IMR-90 (cell line): ENCODE measurements at regions not wholly inside any gene's neighbourhood (a gene's known extent, or its start where the extent isn't known, plus 50 kb on each side); places are given as distances from the start of the nearest gene placed in this dataset.

ENCODE experiments used
- ATAC-seq: fragments of 200-7000 bp; cut with Tn5 transposase; 2 replicates; pipeline ENCODE4 v1.9.1; 2020; ENCODE audit warnings: low read depth, mild to moderate bottlenecking, moderate library complexity
- BruUV-seq: library from RNA; stranded (reverse); fragments of 400-500 nt; replicated peaks from 2 replicates; lab custom pipeline; 2021; lab: Mats Ljungman, UMichigan
- CTCF ChIA-PET: fragments of 300-600 bp; formaldehyde crosslinking; extraction: SDS; loops from one replicate; lab custom pipeline; 2021; ENCODE audit warnings: antibody characterized with exemption; lab: Yijun Ruan, JAX
- POLR2A ChIA-PET: fragments of 300-600 bp; sonication (Branson Sonifier 250); formaldehyde crosslinking; loops from one replicate; lab custom pipeline; 2022; ENCODE audit warnings: antibody characterized with exemption; ENCODE audit not compliant: unreplicated experiment; lab: Charles Lee
- DNase-seq: peaks from one replicate; pipeline ENCODE4 v3.0.0; 2013
- H2AFZ ChIP-seq: replicated peaks from 2 replicates; pipeline ENCODE3; 2013; ENCODE audit warnings: low read length, mild to moderate bottlenecking; ENCODE audit not compliant: poor library complexity
- H2AK5ac ChIP-seq: 2 replicates; pipeline ENCODE4 v1.6.1; 2013; ENCODE audit warnings: low read depth, low read length, inconsistent platforms
- H2AK9ac ChIP-seq: replicated peaks from 2 replicates; pipeline ENCODE3; 2013; ENCODE audit warnings: mild to moderate bottlenecking, low read depth, low read length, moderate library complexity; ENCODE audit not compliant: poor library complexity
- H2BK120ac ChIP-seq: 2 replicates; pipeline ENCODE4 v1.6.1; 2013; ENCODE audit warnings: low read depth, low read length, inconsistent platforms
- H2BK15ac ChIP-seq: 3 replicates; pipeline ENCODE4 v1.6.1; 2013; ENCODE audit warnings: low read depth, low read length, inconsistent platforms
- H2BK20ac ChIP-seq: 2 replicates; pipeline ENCODE4 v1.6.1; 2013; ENCODE audit warnings: low read depth, mild to moderate bottlenecking, inconsistent platforms, low read length, moderate library complexity
- H2BK5ac ChIP-seq: 2 replicates; pipeline ENCODE4 v1.6.1; 2013; ENCODE audit warnings: mild to moderate bottlenecking, low read depth, low read length, inconsistent platforms; ENCODE audit not compliant: poor library complexity, severe bottlenecking
- H3K14ac ChIP-seq: replicated peaks from 2 replicates; pipeline ENCODE4 v1.6.1; 2013; ENCODE audit warnings: low read depth, low read length, inconsistent platforms
- H3K18ac ChIP-seq: 2 replicates; pipeline ENCODE4 v1.6.1; 2013; ENCODE audit warnings: low read depth, low read length, control low read depth
- H3K23ac ChIP-seq: 2 replicates; pipeline ENCODE4 v1.6.1; 2013; ENCODE audit warnings: low read depth, low read length, inconsistent platforms
- H3K27ac ChIP-seq: 2 replicates; pipeline ENCODE4 v1.5.1; 2013; ENCODE audit warnings: mild to moderate bottlenecking, control low read depth, low read length; ENCODE audit not compliant: insufficient read depth
- H3K27me3 ChIP-seq: 2 replicates; pipeline ENCODE4 v1.6.1; 2013; ENCODE audit warnings: low read length; ENCODE audit not compliant: control insufficient read depth, insufficient read depth
- H3K36me3 ChIP-seq: 2 replicates; pipeline ENCODE4 v1.6.1; 2013; ENCODE audit warnings: low read length, mixed read lengths; ENCODE audit not compliant: control insufficient read depth, insufficient read depth
- H3K4ac ChIP-seq: 2 replicates; pipeline ENCODE4 v1.6.1; 2013; ENCODE audit warnings: low read depth, low read length, inconsistent platforms
- H3K4me1 ChIP-seq: 2 replicates; pipeline ENCODE4 v1.6.1; 2013; ENCODE audit warnings: low read length, mixed read lengths; ENCODE audit not compliant: control insufficient read depth, insufficient read depth
- H3K4me2 ChIP-seq: 2 replicates; pipeline ENCODE4 v1.6.1; 2013; ENCODE audit warnings: low read depth, mild to moderate bottlenecking, control low read depth, low read length, moderate library complexity
- H3K4me3 ChIP-seq: 2 replicates; pipeline ENCODE4 v1.5.1; 2013; ENCODE audit warnings: low read depth, mild to moderate bottlenecking, control low read depth, low read length, moderate library complexity; ENCODE audit not compliant: insufficient read depth
- H3K56ac ChIP-seq: 2 replicates; pipeline ENCODE4 v1.6.1; 2013; ENCODE audit warnings: low read length, inconsistent platforms; ENCODE audit not compliant: insufficient read depth; ENCODE audit errors: extremely low read depth
- H3K79me1 ChIP-seq, 2 experiments: 2 replicates each; pipeline ENCODE4 v1.6.1; 2013; ENCODE audit warnings: low read length in 2 of 2, inconsistent platforms in 1 of 2, low read depth in 1 of 2
- H3K9ac ChIP-seq: 2 replicates; pipeline ENCODE4 v1.6.1; 2013; ENCODE audit warnings: low read depth, low read length, control low read depth
- H3K9me1 ChIP-seq: 2 replicates; pipeline ENCODE4 v1.6.1; 2013; ENCODE audit warnings: low read length, inconsistent platforms; ENCODE audit not compliant: insufficient read depth
- H3K9me3 ChIP-seq: 2 replicates; pipeline ENCODE4 v1.6.1; 2013; ENCODE audit warnings: low read length; ENCODE audit not compliant: control insufficient read depth, insufficient read depth
- H4K20me1 ChIP-seq: 2 replicates; pipeline ENCODE4 v1.6.1; 2013; ENCODE audit warnings: low read length, inconsistent platforms; ENCODE audit not compliant: insufficient read depth
- H4K5ac ChIP-seq: 2 replicates; pipeline ENCODE4 v1.6.1; 2013; ENCODE audit warnings: mild to moderate bottlenecking, low read depth, low read length, control low read depth
- H4K8ac ChIP-seq, 2 experiments: 2 replicates each; pipeline ENCODE4 v1.6.1; 2013; ENCODE audit warnings: low read depth in 2 of 2, low read length in 2 of 2, control low read depth in 1 of 2, inconsistent platforms in 1 of 2
- H4K91ac ChIP-seq: 2 replicates; pipeline ENCODE4 v1.6.1; 2013; ENCODE audit warnings: low read depth, low read length, inconsistent platforms; ENCODE audit not compliant: insufficient read depth
- BHLHE40 ChIP-seq: fragments of 150-350 bp; IDR thresholded peaks from 2 replicates; pipeline ENCODE4 v1.6.1; 2016; ENCODE audit warnings: mild to moderate bottlenecking, low read depth, low read length
- CEBPB ChIP-seq: IDR thresholded peaks from 2 replicates; pipeline ENCODE4 v1.6.1; 2012; ENCODE audit warnings: low read depth, low read length, improper control_type of control experiment
- CHD1 ChIP-seq: IDR thresholded peaks from 2 replicates; pipeline ENCODE4 v1.6.1; 2012; ENCODE audit warnings: low read depth, low read length, improper control_type of control experiment
- ELK1 ChIP-seq: fragments of 150-350 bp; IDR thresholded peaks from 2 replicates; pipeline ENCODE4 v1.6.1; 2016; ENCODE audit warnings: low read depth, mild to moderate bottlenecking, low read length, moderate library complexity, borderline replicate concordance
- FOS ChIP-seq: fragments of 150-350 bp; IDR thresholded peaks from 2 replicates; pipeline ENCODE4 v1.6.1; 2016; ENCODE audit warnings: low read depth, low read length
- MAFK ChIP-seq: IDR thresholded peaks from 2 replicates; pipeline ENCODE4 v1.6.1; 2012; ENCODE audit warnings: low read depth, low read length, improper control_type of control experiment
- MAZ ChIP-seq: IDR thresholded peaks from 2 replicates; pipeline ENCODE4 v1.6.1; 2012; ENCODE audit warnings: low read depth, mild to moderate bottlenecking, low read length, improper control_type of control experiment, moderate library complexity, borderline replicate concordance
- MXI1 ChIP-seq: IDR thresholded peaks from 2 replicates; pipeline ENCODE4 v1.6.1; 2012; ENCODE audit warnings: low read depth, mild to moderate bottlenecking, low read length, moderate library complexity, borderline replicate concordance
- NFE2L2 ChIP-seq: fragments of 150-350 bp; IDR thresholded peaks from 2 replicates; pipeline ENCODE4 v1.6.1; 2016; ENCODE audit warnings: low read depth, mild to moderate bottlenecking, low read length
- POLR2A ChIP-seq: IDR thresholded peaks from 2 replicates; pipeline ENCODE4 v1.6.1; 2012; ENCODE audit warnings: mild to moderate bottlenecking, low read depth, low read length
- RAD21 ChIP-seq: IDR thresholded peaks from 2 replicates; pipeline ENCODE4 v1.6.1; 2012; ENCODE audit warnings: low read length, improper control_type of control experiment
- RCOR1 ChIP-seq: IDR thresholded peaks from 2 replicates; pipeline ENCODE4 v1.6.1; 2012; ENCODE audit warnings: mild to moderate bottlenecking, low read length, improper control_type of control experiment; ENCODE audit not compliant: insufficient replicate concordance
- RFX5 ChIP-seq: IDR thresholded peaks from 2 replicates; pipeline ENCODE4 v1.8.0; 2012; ENCODE audit warnings: low read depth, mild to moderate bottlenecking, low read length, moderate library complexity
- SMC3 ChIP-seq: fragments of 150-350 bp; IDR thresholded peaks from 2 replicates; pipeline ENCODE4 v1.6.1; 2016; ENCODE audit warnings: low read depth, mild to moderate bottlenecking, antibody characterized with exemption, low read length, moderate library complexity
- USF2 ChIP-seq: fragments of 150-350 bp; IDR thresholded peaks from 2 replicates; pipeline ENCODE4 v1.6.1; 2017; ENCODE audit warnings: mild to moderate bottlenecking, antibody characterized with exemption, low read length, low read depth
- WGBS, 2 experiments: methylation state at CpG; one replicate each; pipeline versions ENCODE4 v1.1.5 to v1.1.7; 2013; ENCODE audit warnings: missing lambda C conversion rate in 2 of 2; ENCODE audit not compliant: insufficient read length in 1 of 2; ENCODE audit errors: extremely low coverage in 2 of 2; 5-methylcytosine and 5-hydroxymethylcytosine counted together
- dilution Hi-C: fragments of 300-500 bp; cut with HindIII; formaldehyde crosslinking; loops from one replicate; pipeline ENCODE4 v1.14.3; 2018; ENCODE audit warnings: low sequenced_read_pairs; ENCODE audit not compliant: unreplicated experiment
- in situ Hi-C: fragments of 300-500 bp; cut with MboI; formaldehyde crosslinking; loops from 3 replicates; pipeline ENCODE4 v1.14.3; 2019; ENCODE audit warnings: low sequenced_read_pairs, inconsistent platforms, mixed read lengths
- intact Hi-C: fragments of 100-400 bp; cut with micrococcal nuclease; formaldehyde crosslinking; loops from 2 replicates; pipeline ENCODE4 v1.10.0; 2022
- TF ChIP-seq, protein P1 (sequence below): conservative IDR thresholded peaks from 2 replicates; pipeline ENCODE4 v1.5.1; 2012; ENCODE audit warnings: mild to moderate bottlenecking, low read depth, low read length, improper control_type of control experiment

GRCh38 chrX:109299091-109299490, 182.8 kb downstream of the GUCY2F start:
- ATAC-seq: no peak
- no peak overlapping the region for H3K18ac ChIP-seq
- DNase-seq: no peak
- H4K20me1 ChIP-seq: no peaks in the 10 kb centered on the region
- H3K56ac ChIP-seq: no peak overlapping the region
- intact Hi-C loops: no loop called here
- no peak overlapping the region for H3K9ac ChIP-seq
- H3K4me2 ChIP-seq: no peak overlapping the region
- H2BK15ac ChIP-seq: no peak overlapping the region
- H3K27ac ChIP-seq: no peak overlapping the region
- ChIA-PET POLR2A (no interaction called here), CTCF (no interaction called here)
- H2BK5ac ChIP-seq: no peak overlapping the region
- H3K9me1 ChIP-seq: no peaks in the 10 kb centered on the region
- H2BK20ac ChIP-seq: no peak overlapping the region
- H4K8ac ChIP-seq: no peak overlapping the region
- no peak overlapping the region for H2BK120ac ChIP-seq
- no peak overlapping the region for H2AK5ac ChIP-seq
- H3K4me1 ChIP-seq: no peaks in the 10 kb centered on the region
- H2AFZ ChIP-seq: no peak overlapping the region
- H3K23ac ChIP-seq: no peak overlapping the region
- H3K14ac ChIP-seq: no peak overlapping the region
- no peak overlapping the region for H3K4me3 ChIP-seq
- H2AK9ac ChIP-seq: no peak overlapping the region
- H3K4ac ChIP-seq: no peak overlapping the region
- dilution Hi-C loops: no loop called here
- no TSS peak for BruUV-seq
- no peaks in the 10 kb centered on the region for H3K9me3 ChIP-seq
- in situ Hi-C loops: no loop called here
- peaks cover 5% of the 10 kb centered on the region for H3K27me3 ChIP-seq
- no peak overlapping the region for H4K5ac ChIP-seq
- no peak overlapping the region for H4K91ac ChIP-seq
- no peak for TF ChIP-seq CHD1
- no peak for TF ChIP-seq SMC3
- no peak for TF ChIP-seq RAD21
- TF ChIP-seq RFX5: no peak
- no peak for TF ChIP-seq POLR2A
- no peak for TF ChIP-seq MXI1
- no peak for TF ChIP-seq USF2
- TF ChIP-seq, protein P1, sequence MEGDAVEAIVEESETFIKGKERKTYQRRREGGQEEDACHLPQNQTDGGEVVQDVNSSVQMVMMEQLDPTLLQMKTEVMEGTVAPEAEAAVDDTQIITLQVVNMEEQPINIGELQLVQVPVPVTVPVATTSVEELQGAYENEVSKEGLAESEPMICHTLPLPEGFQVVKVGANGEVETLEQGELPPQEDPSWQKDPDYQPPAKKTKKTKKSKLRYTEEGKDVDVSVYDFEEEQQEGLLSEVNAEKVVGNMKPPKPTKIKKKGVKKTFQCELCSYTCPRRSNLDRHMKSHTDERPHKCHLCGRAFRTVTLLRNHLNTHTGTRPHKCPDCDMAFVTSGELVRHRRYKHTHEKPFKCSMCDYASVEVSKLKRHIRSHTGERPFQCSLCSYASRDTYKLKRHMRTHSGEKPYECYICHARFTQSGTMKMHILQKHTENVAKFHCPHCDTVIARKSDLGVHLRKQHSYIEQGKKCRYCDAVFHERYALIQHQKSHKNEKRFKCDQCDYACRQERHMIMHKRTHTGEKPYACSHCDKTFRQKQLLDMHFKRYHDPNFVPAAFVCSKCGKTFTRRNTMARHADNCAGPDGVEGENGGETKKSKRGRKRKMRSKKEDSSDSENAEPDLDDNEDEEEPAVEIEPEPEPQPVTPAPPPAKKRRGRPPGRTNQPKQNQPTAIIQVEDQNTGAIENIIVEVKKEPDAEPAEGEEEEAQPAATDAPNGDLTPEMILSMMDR: no peak
- no peak for TF ChIP-seq NFE2L2
- TF ChIP-seq RCOR1: no peak
- TF ChIP-seq MAZ: no peak
- no peak for TF ChIP-seq CEBPB
- no peak for TF ChIP-seq FOS
- TF ChIP-seq ELK1: no peak
- no peak for TF ChIP-seq MAFK
- no peak for TF ChIP-seq BHLHE40
- no CpG with 5 or more reads among the region's 2 CpGs for WGBS, 2 experiments
- no peaks in the 10 kb centered on the region for H3K79me1 ChIP-seq
- no peaks in the 10 kb centered on the region for H3K36me3 ChIP-seq
